GM19351 (cell line): ENCODE measurements at regions not wholly inside any gene's neighbourhood (a gene's known extent, or its start where the extent isn't known, plus 50 kb on each side); places are given as distances from the start of the nearest gene placed in this dataset.

Source experiments
- ATAC-seq: cut with Tn5 transposase; IDR thresholded peaks from one replicate; pipeline ENCODE4 v1.9.1; 2021; ENCODE audit warnings: mild to moderate bottlenecking, moderate library complexity; ENCODE audit not compliant: unreplicated experiment

- no peak for ATAC-seq
These were observed 51.5 kb upstream of the ANTXR2 start for GRCh38 chr4:80124246-80125211.
